Stomach (tissue), 4 donors: ENCODE measurements at regions not wholly inside any gene's neighbourhood (a gene's known extent, or its start where the extent isn't known, plus 50 kb on each side); places are given as distances from the start of the nearest gene placed in this dataset.

Experiments used
- POLR2A ChIP-seq, 4 donors: fragments of 450-650 bp; IDR thresholded peaks; one replicate each; pipeline ENCODE4 v1.6.1; 2016; ENCODE audit warnings: antibody characterized with exemption in 4 of 4, control low read depth in 2 of 4, mild to moderate bottlenecking in 1 of 4, moderate library complexity in 1 of 4
- POLR2AphosphoS5 ChIP-seq, 3 donors: sonication (generic); formaldehyde crosslinking; IDR thresholded peaks; one replicate each; pipeline ENCODE4 v1.6.1; 2016; ENCODE audit warnings: antibody characterized with exemption in 3 of 3
- TF ChIP-seq, protein P1 (sequence below), 7 experiments: fragments of 450-650 bp in 4 of 7; fragments of 200-600 bp in 3 of 7; sonication (generic) in 3 of 7; IDR thresholded peaks; one replicate each; pipeline ENCODE4 v1.5.1; 2016 to 2019; ENCODE audit warnings: antibody characterized with exemption in 7 of 7, control low read depth in 2 of 7, mild to moderate bottlenecking in 1 of 7

- TF ChIP-seq, protein P1, sequence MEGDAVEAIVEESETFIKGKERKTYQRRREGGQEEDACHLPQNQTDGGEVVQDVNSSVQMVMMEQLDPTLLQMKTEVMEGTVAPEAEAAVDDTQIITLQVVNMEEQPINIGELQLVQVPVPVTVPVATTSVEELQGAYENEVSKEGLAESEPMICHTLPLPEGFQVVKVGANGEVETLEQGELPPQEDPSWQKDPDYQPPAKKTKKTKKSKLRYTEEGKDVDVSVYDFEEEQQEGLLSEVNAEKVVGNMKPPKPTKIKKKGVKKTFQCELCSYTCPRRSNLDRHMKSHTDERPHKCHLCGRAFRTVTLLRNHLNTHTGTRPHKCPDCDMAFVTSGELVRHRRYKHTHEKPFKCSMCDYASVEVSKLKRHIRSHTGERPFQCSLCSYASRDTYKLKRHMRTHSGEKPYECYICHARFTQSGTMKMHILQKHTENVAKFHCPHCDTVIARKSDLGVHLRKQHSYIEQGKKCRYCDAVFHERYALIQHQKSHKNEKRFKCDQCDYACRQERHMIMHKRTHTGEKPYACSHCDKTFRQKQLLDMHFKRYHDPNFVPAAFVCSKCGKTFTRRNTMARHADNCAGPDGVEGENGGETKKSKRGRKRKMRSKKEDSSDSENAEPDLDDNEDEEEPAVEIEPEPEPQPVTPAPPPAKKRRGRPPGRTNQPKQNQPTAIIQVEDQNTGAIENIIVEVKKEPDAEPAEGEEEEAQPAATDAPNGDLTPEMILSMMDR (IDR thresholded peaks at IDR 0.05) = no peak
- TF ChIP-seq POLR2A (IDR thresholded peaks at IDR 0.05) = no peak
- TF ChIP-seq POLR2AphosphoS5 (IDR thresholded peaks at IDR 0.05) = no peak
Measured at GRCh38 chr2:5020116-5020875, 671.9 kb upstream of the SOX11 start.
